ENCODE measurements at regions not wholly inside any gene's neighbourhood (a gene's known extent, or its start where the extent isn't known, plus 50 kb on each side); places are given as distances from the start of the nearest gene placed in this dataset.
"Not testable (repeated sequence)": the region's sequence is repeated elsewhere in the genome, so short reads cannot be mapped to it uniquely, and the experiment has no call there.

GRCh38 chr2:236782938-236783337, 213.3 kb downstream of the ACKR3 start:
- Histone ChIP-seq H3K4me3 (ENCODE audit: insufficient read length, low read depth) (no peak overlapping the region), H3K36me3 (ENCODE audit: insufficient read depth, insufficient read length, low read length) (no peaks in the 10 kb centered on the region), H3K9me3 (ENCODE audit: insufficient read depth, low read length) (0 out of 2 replicates have a peak, but pooled peaks cover 5% of the 10 kb centered on the region), H3K9ac (ENCODE audit: insufficient read length, low read depth) (no peak overlapping the region), H3K4me1 (ENCODE audit: insufficient read depth, insufficient read length) (no peaks in the 10 kb centered on the region), H3K27me3 (ENCODE audit: insufficient read depth, insufficient read length) (no peaks in the 10 kb centered on the region)
- no peak for DNase-seq (ENCODE audit: low read depth, low spot score)
- TF ChIP-seq YY1 (IDR thresholded peaks at IDR 0.05; ENCODE audit: insufficient read depth, insufficient read length) (no peak), ZNF274 (IDR thresholded peaks at IDR 0.05; ENCODE audit: low read depth, low read length) (no peak), SUZ12 (IDR thresholded peaks at IDR 0.05; ENCODE audit: extremely low read depth, insufficient read depth, insufficient read length) (no peak)

GRCh38 chr2:236783417-236784020, 213.9 kb downstream of the ACKR3 start:
- H3K9ac ChIP-seq (ENCODE audit: insufficient read length, low read depth), result no peak overlapping the region
- no peaks in the 10 kb centered on the region for H3K27me3 ChIP-seq (ENCODE audit: insufficient read depth, insufficient read length)
- TF ChIP-seq YY1 (IDR thresholded peaks at IDR 0.05; ENCODE audit: insufficient read depth, insufficient read length) (no peak), ZNF274 (IDR thresholded peaks at IDR 0.05; ENCODE audit: low read depth, low read length) (no peak), SUZ12 (IDR thresholded peaks at IDR 0.05; ENCODE audit: extremely low read depth, insufficient read depth, insufficient read length) (no peak)
- H3K9me3 ChIP-seq (ENCODE audit: insufficient read depth, low read length), result 0 out of 2 replicates have a peak, but pooled peaks cover 5% of the 10 kb centered on the region
- H3K4me3 ChIP-seq (ENCODE audit: insufficient read length, low read depth), result no peak overlapping the region
- no peak for DNase-seq (ENCODE audit: low read depth, low spot score)
- H3K36me3 ChIP-seq (ENCODE audit: insufficient read depth, insufficient read length, low read length), result no peaks in the 10 kb centered on the region
- no peaks in the 10 kb centered on the region for H3K4me1 ChIP-seq (ENCODE audit: insufficient read depth, insufficient read length)

- DNase-seq (ENCODE audit: low read depth, low spot score), result no peak
- Histone ChIP-seq H3K4me1 (ENCODE audit: insufficient read depth, insufficient read length) (no peaks in the 10 kb centered on the region), H3K27me3 (ENCODE audit: insufficient read depth, insufficient read length) (no peaks in the 10 kb centered on the region), H3K9ac (ENCODE audit: insufficient read length, low read depth) (no peak overlapping the region), H3K9me3 (ENCODE audit: insufficient read depth, low read length) (0 out of 2 replicates have a peak, but pooled peaks cover 5% of the 10 kb centered on the region), H3K4me3 (ENCODE audit: insufficient read length, low read depth) (no peak overlapping the region), H3K36me3 (ENCODE audit: insufficient read depth, insufficient read length, low read length) (no peaks in the 10 kb centered on the region)
- TF ChIP-seq YY1 (IDR thresholded peaks at IDR 0.05; ENCODE audit: insufficient read depth, insufficient read length) (no peak), ZNF274 (IDR thresholded peaks at IDR 0.05; ENCODE audit: low read depth, low read length) (no peak), SUZ12 (IDR thresholded peaks at IDR 0.05; ENCODE audit: extremely low read depth, insufficient read depth, insufficient read length) (no peak)
Observed at GRCh38 chr2:236785611-236786057, 216.0 kb downstream of the ACKR3 start.

GRCh38 chr2:236786751-236787150, 217.1 kb downstream of the ACKR3 start:
- H3K4me3 ChIP-seq (ENCODE audit: insufficient read length, low read depth), result no peak overlapping the region
- no peak for TF ChIP-seq SUZ12 (IDR thresholded peaks at IDR 0.05; ENCODE audit: extremely low read depth, insufficient read depth, insufficient read length)
- TF ChIP-seq ZNF274 (IDR thresholded peaks at IDR 0.05; ENCODE audit: low read depth, low read length), result no peak
- no peak for TF ChIP-seq YY1 (IDR thresholded peaks at IDR 0.05; ENCODE audit: insufficient read depth, insufficient read length)
- DNase-seq (ENCODE audit: low read depth, low spot score), result no peak
- H3K9ac ChIP-seq (ENCODE audit: insufficient read length, low read depth), result no peak overlapping the region
- H3K27me3 ChIP-seq (ENCODE audit: insufficient read depth, insufficient read length), result no peaks in the 10 kb centered on the region
- H3K36me3 ChIP-seq (ENCODE audit: insufficient read depth, insufficient read length, low read length), result no peaks in the 10 kb centered on the region
- H3K9me3 ChIP-seq (ENCODE audit: insufficient read depth, low read length), result 0 out of 2 replicates have a peak, but pooled peaks cover 5% of the 10 kb centered on the region
- no peaks in the 10 kb centered on the region for H3K4me1 ChIP-seq (ENCODE audit: insufficient read depth, insufficient read length)

- not testable (repeated sequence) for H3K9me3 ChIP-seq (ENCODE audit: insufficient read depth, low read length); DNase-seq (ENCODE audit: low read depth, low spot score); H3K36me3 ChIP-seq (ENCODE audit: insufficient read depth, insufficient read length, low read length); H3K4me3 ChIP-seq (ENCODE audit: insufficient read length, low read depth); H3K27me3 ChIP-seq (ENCODE audit: insufficient read depth, insufficient read length); H3K9ac ChIP-seq (ENCODE audit: insufficient read length, low read depth); H3K4me1 ChIP-seq (ENCODE audit: insufficient read depth, insufficient read length)
Observed at GRCh38 chr2:236787376-236787775, 217.8 kb downstream of the ACKR3 start.

GRCh38 chr2:236787885-236788284, 218.3 kb downstream of the ACKR3 start:
- Histone ChIP-seq H3K9ac (ENCODE audit: insufficient read length, low read depth) (no peak overlapping the region), H3K9me3 (ENCODE audit: insufficient read depth, low read length) (0 out of 2 replicates have a peak, but pooled peaks cover 5% of the 10 kb centered on the region), H3K27me3 (ENCODE audit: insufficient read depth, insufficient read length) (no peaks in the 10 kb centered on the region), H3K4me3 (ENCODE audit: insufficient read length, low read depth) (no peak overlapping the region), H3K4me1 (ENCODE audit: insufficient read depth, insufficient read length) (no peaks in the 10 kb centered on the region), H3K36me3 (ENCODE audit: insufficient read depth, insufficient read length, low read length) (no peaks in the 10 kb centered on the region)
- no peak for TF ChIP-seq ZNF274 (IDR thresholded peaks at IDR 0.05; ENCODE audit: low read depth, low read length)
- DNase-seq (ENCODE audit: low read depth, low spot score), result no peak

GRCh38 chr2:236790963-236791362, 221.3 kb downstream of the ACKR3 start:
- Histone ChIP-seq H3K9me3 (ENCODE audit: insufficient read depth, low read length) (0 out of 2 replicates have a peak, but pooled peaks cover 5% of the 10 kb centered on the region), H3K4me3 (ENCODE audit: insufficient read length, low read depth) (no peak overlapping the region), H3K9ac (ENCODE audit: insufficient read length, low read depth) (no peak overlapping the region), H3K36me3 (ENCODE audit: insufficient read depth, insufficient read length, low read length) (no peaks in the 10 kb centered on the region), H3K4me1 (ENCODE audit: insufficient read depth, insufficient read length) (peaks cover 4% of the 10 kb centered on the region), H3K27me3 (ENCODE audit: insufficient read depth, insufficient read length) (peaks cover 8% of the 10 kb centered on the region)
- no peak for DNase-seq (ENCODE audit: low read depth, low spot score)
- TF ChIP-seq ZNF274 (IDR thresholded peaks at IDR 0.05; ENCODE audit: low read depth, low read length) (no peak), YY1 (IDR thresholded peaks at IDR 0.05; ENCODE audit: insufficient read depth, insufficient read length) (no peak), SUZ12 (IDR thresholded peaks at IDR 0.05; ENCODE audit: extremely low read depth, insufficient read depth, insufficient read length) (no peak)

All from NT2/D1 (cell line).